22Rv1 (cell line): ENCODE measurements at regions not wholly inside any gene's neighbourhood (a gene's known extent, or its start where the extent isn't known, plus 50 kb on each side); places are given as distances from the start of the nearest gene placed in this dataset.
"Not testable (repeated sequence)": the region's sequence is repeated elsewhere in the genome, so short reads cannot be mapped to it uniquely, and the experiment has no call there.

ENCODE experiments used
- H3K27ac ChIP-seq: fragments of 450-650 bp; 2 replicates; pipeline ENCODE4 v1.5.1; 2017
- CTCF ChIP-seq: fragments of 450-650 bp; IDR thresholded peaks from 2 replicates; pipeline ENCODE4 v1.5.1; 2017; ENCODE audit warnings: mild to moderate bottlenecking
- ZFX ChIP-seq: fragments of 450-650 bp; IDR thresholded peaks from 2 replicates; pipeline ENCODE4 v1.6.1; 2017; ENCODE audit warnings: antibody characterized with exemption, borderline replicate concordance

- no peak overlapping the region for H3K27ac ChIP-seq
- TF ChIP-seq ZFX (no peak), CTCF (no peak)
These were observed 92.4 kb upstream of the KLF6 start for GRCh38 chr10:3877211-3878000.

GRCh38 chr10:3876350-3876962, 91.4 kb upstream of the KLF6 start:
- no peak for TF ChIP-seq ZFX
- TF ChIP-seq CTCF = no peak
- H3K27ac ChIP-seq = no peak overlapping the region

- TF ChIP-seq ZFX = no peak
- TF ChIP-seq CTCF = no peak
- no peak overlapping the region for H3K27ac ChIP-seq
These were observed 90.8 kb upstream of the KLF6 start for GRCh38 chr10:3875842-3876235.

- TF ChIP-seq CTCF (no peak), ZFX (no peak)
- H3K27ac ChIP-seq = no peak overlapping the region
These were observed 90.2 kb upstream of the KLF6 start for GRCh38 chr10:3874990-3875841.

- H3K27ac ChIP-seq = not testable (repeated sequence)
These were observed 89.6 kb upstream of the KLF6 start for GRCh38 chr10:3874610-3874989.

- TF ChIP-seq ZFX (no peak), CTCF (no peak)
These were observed 88.9 kb upstream of the KLF6 start for GRCh38 chr10:3873728-3874461.

GRCh38 chr10:3872712-3873329, 87.8 kb upstream of the KLF6 start:
- H3K27ac ChIP-seq = no peak overlapping the region

More at GRCh38 chr10:3873728-3874461, 88.9 kb upstream of the KLF6 start:
- no peak overlapping the region for H3K27ac ChIP-seq

More at GRCh38 chr10:3872712-3873329, 87.8 kb upstream of the KLF6 start:
- no peak for TF ChIP-seq CTCF
